ENCODE measurements at regions not wholly inside any gene's neighbourhood (a gene's known extent, or its start where the extent isn't known, plus 50 kb on each side); places are given as distances from the start of the nearest gene placed in this dataset.

- TF ChIP-seq NR2C2 (CRISPR knock-in tag; IDR thresholded peaks at IDR 0.05): no peak
- TF ChIP-seq NR2C2 (tag; IDR thresholded peaks at IDR 0.05): no peak
- no peak for TF ChIP-seq NR1H2 (CRISPR knock-in tag; IDR thresholded peaks at IDR 0.05)
- 0 out of 2 replicates have a peak, but pooled peaks have one; percentile 36 for TF ChIP-seq NFATC3 (IDR thresholded peaks at IDR 0.05)
- TF ChIP-seq HMBOX1 (IDR thresholded peaks at IDR 0.05): no peak
- TF ChIP-seq ARID4B (CRISPR knock-in tag; IDR thresholded peaks at IDR 0.05): no peak
- TF ChIP-seq E2F3 (CRISPR knock-in tag; IDR thresholded peaks at IDR 0.05): no peak
- TF ChIP-seq SMARCB1 (IDR thresholded peaks at IDR 0.05; ENCODE audit: insufficient read length, low read depth): no peak
- no peak for TF ChIP-seq SMARCC2 (IDR thresholded peaks at IDR 0.05; ENCODE audit: low read depth)
- TF ChIP-seq CTCF (IDR thresholded peaks at IDR 0.05 in 2 of 3, conservative IDR thresholded peaks at IDR 0.05 in 1 of 3; ENCODE audit: insufficient read depth in 2 of 3, low read depth in 1 of 3, low read length in 3 of 3): no peak
- no peak for TF ChIP-seq BRF1 (IDR thresholded peaks at IDR 0.05; ENCODE audit: borderline replicate concordance, extremely low read depth, insufficient read length)
- no peak for TF ChIP-seq BDP1 (IDR thresholded peaks at IDR 0.05; ENCODE audit: insufficient read depth, insufficient read length)
- no peak for TF ChIP-seq ZNF699 (CRISPR knock-in tag; IDR thresholded peaks at IDR 0.05; ENCODE audit: insufficient replicate concordance)
- TF ChIP-seq SMAD1 (IDR thresholded peaks at IDR 0.05; ENCODE audit: low read depth, low read length, partially characterized antibody): no peak
- TF ChIP-seq ARID1B (IDR thresholded peaks at IDR 0.05): no peak
- TF ChIP-seq NR4A1 (CRISPR knock-in tag; IDR thresholded peaks at IDR 0.05): no peak
- TF ChIP-seq NR4A1 (tag; IDR thresholded peaks at IDR 0.05): no peak
- no peak for TF ChIP-seq ZNF232 (CRISPR knock-in tag; IDR thresholded peaks at IDR 0.05)
- no peak for TF ChIP-seq ZNF140 (CRISPR knock-in tag; IDR thresholded peaks at IDR 0.05)
- no peak for TF ChIP-seq MTF1 (CRISPR knock-in tag; IDR thresholded peaks at IDR 0.05; ENCODE audit: borderline replicate concordance)
- no peak for TF ChIP-seq SNAPC5 (CRISPR knock-in tag; IDR thresholded peaks at IDR 0.05)
- TF ChIP-seq ZZZ3 (IDR thresholded peaks at IDR 0.05): no peak
- peak; percentile 41; the same call in 1 of the 2 replicates for TF ChIP-seq JUND (IDR thresholded peaks at IDR 0.05; ENCODE audit: borderline replicate concordance, low read depth, low read length)
- TF ChIP-seq JUND (tag; IDR thresholded peaks at IDR 0.05; ENCODE audit: borderline replicate concordance, low read depth, low read length): no peak
These were observed 69.3 kb upstream of the IER3 start (continued) for GRCh38 chr6:30813631-30814145.

All from K562 (cell line).